Ishikawa (cell line): ENCODE measurements at regions not wholly inside any gene's neighbourhood (a gene's known extent, or its start where the extent isn't known, plus 50 kb on each side); places are given as distances from the start of the nearest gene placed in this dataset.

Source experiments
- CEBPB ChIP-seq: IDR thresholded peaks from 2 replicates; pipeline ENCODE4 v1.6.1; 2012
- CREB1 ChIP-seq: IDR thresholded peaks from 2 replicates; pipeline ENCODE4 v1.6.1; 2012; ENCODE audit warnings: low read depth
- EGR1 ChIP-seq: IDR thresholded peaks from 2 replicates; pipeline ENCODE4 v1.6.1; 2012
- EP300 ChIP-seq: IDR thresholded peaks from 2 replicates; pipeline ENCODE4 v1.6.1; 2012; ENCODE audit warnings: borderline replicate concordance
- FOXM1 ChIP-seq: IDR thresholded peaks from 2 replicates; pipeline ENCODE4 v1.6.1; 2012; ENCODE audit warnings: low read depth, borderline replicate concordance
- NFIC ChIP-seq: IDR thresholded peaks from 2 replicates; pipeline ENCODE4 v1.6.1; 2012
- RAD21 ChIP-seq: IDR thresholded peaks from 2 replicates; pipeline ENCODE4 v1.6.1; 2012; ENCODE audit warnings: low read depth
- TAF1 ChIP-seq: IDR thresholded peaks from 2 replicates; pipeline ENCODE4 v1.6.1; 2012; ENCODE audit warnings: low read depth, mild to moderate bottlenecking
- TCF12 ChIP-seq: IDR thresholded peaks from 2 replicates; pipeline ENCODE4 v1.6.1; 2012; ENCODE audit warnings: low read depth
- TEAD4 ChIP-seq: IDR thresholded peaks from 2 replicates; pipeline ENCODE4 v1.6.1; 2012
- YY1 ChIP-seq: IDR thresholded peaks from 2 replicates; pipeline ENCODE4 v1.6.1; 2012; ENCODE audit warnings: low read depth
- ZBTB7A ChIP-seq: IDR thresholded peaks from 2 replicates; pipeline ENCODE4 v1.6.1; 2012; ENCODE audit warnings: low read depth
- TF ChIP-seq, protein P1 (sequence below): IDR thresholded peaks from 2 replicates; pipeline ENCODE4 v1.6.1; 2012
- TF ChIP-seq, protein P2 (sequence below): IDR thresholded peaks from 2 replicates; pipeline ENCODE4 v1.6.1; 2012; ENCODE audit warnings: low read depth, mild to moderate bottlenecking
- TF ChIP-seq, protein P3 (sequence below): IDR thresholded peaks from 2 replicates; pipeline ENCODE4 v1.6.1; 2012

DNA sequence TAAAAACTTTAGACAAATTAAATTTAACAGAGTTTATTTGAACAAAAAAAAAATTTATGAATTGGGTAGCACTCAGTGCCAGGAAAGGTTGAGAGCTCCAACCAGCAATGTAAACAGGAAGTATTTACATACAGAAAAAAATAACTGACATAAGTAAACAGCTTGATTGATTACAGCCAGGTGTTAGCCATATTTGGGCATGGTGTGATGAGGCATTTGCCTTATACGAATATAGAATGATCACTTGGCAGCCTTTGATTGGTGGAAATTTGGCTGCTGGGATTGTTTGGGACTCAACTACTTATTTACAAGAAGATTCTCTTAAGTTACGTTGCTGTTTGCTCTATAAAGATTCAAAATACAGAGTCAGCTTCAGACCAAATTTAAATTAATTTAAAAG lies 172.0 kb downstream of the ADAM29 start:
- no peak for TF ChIP-seq CREB1
- TF ChIP-seq, protein P1, sequence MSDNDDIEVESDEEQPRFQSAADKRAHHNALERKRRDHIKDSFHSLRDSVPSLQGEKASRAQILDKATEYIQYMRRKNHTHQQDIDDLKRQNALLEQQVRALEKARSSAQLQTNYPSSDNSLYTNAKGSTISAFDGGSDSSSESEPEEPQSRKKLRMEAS: no peak
- TF ChIP-seq EGR1: no peak

DNA sequence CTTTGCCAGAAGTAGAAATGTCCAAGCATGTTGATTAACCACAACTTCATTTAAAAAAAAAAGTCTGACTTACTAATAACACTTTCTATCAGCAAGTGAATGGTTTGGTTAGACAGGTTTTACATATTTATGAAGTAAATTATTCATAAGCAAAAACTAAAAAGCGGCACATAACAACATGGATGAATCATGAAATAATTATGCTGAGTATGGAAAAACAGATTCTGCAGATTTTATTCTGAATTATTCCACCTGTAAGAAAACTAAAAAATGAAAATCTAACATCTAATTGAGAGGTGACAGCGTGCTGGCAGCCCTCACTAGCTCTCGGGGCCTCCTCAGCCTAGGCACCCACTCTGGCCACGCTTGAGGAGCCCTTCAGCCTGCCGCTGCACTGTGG lies 173.5 kb downstream of the ADAM29 start:
- TF ChIP-seq ZBTB7A (no peak), TCF12 (no peak), TEAD4 (no peak), EGR1 (no peak), EP300 (no peak), RAD21 (no peak), CREB1 (no peak), TAF1 (no peak), FOXM1 (no peak), CEBPB (no peak), NFIC (no peak), YY1 (no peak)
- TF ChIP-seq, protein P2, sequence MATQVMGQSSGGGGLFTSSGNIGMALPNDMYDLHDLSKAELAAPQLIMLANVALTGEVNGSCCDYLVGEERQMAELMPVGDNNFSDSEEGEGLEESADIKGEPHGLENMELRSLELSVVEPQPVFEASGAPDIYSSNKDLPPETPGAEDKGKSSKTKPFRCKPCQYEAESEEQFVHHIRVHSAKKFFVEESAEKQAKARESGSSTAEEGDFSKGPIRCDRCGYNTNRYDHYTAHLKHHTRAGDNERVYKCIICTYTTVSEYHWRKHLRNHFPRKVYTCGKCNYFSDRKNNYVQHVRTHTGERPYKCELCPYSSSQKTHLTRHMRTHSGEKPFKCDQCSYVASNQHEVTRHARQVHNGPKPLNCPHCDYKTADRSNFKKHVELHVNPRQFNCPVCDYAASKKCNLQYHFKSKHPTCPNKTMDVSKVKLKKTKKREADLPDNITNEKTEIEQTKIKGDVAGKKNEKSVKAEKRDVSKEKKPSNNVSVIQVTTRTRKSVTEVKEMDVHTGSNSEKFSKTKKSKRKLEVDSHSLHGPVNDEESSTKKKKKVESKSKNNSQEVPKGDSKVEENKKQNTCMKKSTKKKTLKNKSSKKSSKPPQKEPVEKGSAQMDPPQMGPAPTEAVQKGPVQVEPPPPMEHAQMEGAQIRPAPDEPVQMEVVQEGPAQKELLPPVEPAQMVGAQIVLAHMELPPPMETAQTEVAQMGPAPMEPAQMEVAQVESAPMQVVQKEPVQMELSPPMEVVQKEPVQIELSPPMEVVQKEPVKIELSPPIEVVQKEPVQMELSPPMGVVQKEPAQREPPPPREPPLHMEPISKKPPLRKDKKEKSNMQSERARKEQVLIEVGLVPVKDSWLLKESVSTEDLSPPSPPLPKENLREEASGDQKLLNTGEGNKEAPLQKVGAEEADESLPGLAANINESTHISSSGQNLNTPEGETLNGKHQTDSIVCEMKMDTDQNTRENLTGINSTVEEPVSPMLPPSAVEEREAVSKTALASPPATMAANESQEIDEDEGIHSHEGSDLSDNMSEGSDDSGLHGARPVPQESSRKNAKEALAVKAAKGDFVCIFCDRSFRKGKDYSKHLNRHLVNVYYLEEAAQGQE: no peak
- TF ChIP-seq, protein P1: no peak

DNA sequence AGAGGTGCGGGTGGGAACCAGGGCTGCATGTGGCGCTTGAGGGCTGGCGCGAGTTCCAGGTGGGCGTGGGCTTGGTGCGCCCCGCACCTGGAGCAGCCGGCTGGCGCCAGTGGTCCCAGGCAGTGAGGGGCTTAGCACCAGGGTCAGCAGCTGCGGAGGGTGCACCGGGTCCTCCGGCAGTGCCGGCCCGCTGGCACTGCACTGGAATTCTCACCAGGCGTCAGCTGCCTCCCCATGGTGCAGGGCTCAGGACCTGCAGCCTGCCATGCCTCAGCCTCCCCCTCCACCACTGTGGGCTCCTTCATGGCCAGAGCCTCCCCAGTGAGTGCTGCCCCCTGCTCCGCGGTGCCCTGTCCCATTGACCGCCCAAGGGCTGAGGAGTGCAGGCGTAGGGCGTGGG lies 174.0 kb downstream of the ADAM29 start:
- TF ChIP-seq, protein P3, sequence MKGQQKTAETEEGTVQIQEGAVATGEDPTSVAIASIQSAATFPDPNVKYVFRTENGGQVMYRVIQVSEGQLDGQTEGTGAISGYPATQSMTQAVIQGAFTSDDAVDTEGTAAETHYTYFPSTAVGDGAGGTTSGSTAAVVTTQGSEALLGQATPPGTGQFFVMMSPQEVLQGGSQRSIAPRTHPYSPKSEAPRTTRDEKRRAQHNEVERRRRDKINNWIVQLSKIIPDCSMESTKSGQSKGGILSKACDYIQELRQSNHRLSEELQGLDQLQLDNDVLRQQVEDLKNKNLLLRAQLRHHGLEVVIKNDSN: no peak
- TF ChIP-seq FOXM1: no peak
- no peak for TF ChIP-seq CEBPB
- no peak for TF ChIP-seq CREB1
- TF ChIP-seq, protein P1: no peak
- no peak for TF ChIP-seq EGR1
- no peak for TF ChIP-seq TCF12
- TF ChIP-seq EP300: no peak
- no peak for TF ChIP-seq ZBTB7A
- no peak for TF ChIP-seq RAD21
- no peak for TF ChIP-seq YY1
- TF ChIP-seq, protein P2: no peak
- no peak for TF ChIP-seq TEAD4
- TF ChIP-seq NFIC: no peak
- TF ChIP-seq TAF1: no peak

DNA sequence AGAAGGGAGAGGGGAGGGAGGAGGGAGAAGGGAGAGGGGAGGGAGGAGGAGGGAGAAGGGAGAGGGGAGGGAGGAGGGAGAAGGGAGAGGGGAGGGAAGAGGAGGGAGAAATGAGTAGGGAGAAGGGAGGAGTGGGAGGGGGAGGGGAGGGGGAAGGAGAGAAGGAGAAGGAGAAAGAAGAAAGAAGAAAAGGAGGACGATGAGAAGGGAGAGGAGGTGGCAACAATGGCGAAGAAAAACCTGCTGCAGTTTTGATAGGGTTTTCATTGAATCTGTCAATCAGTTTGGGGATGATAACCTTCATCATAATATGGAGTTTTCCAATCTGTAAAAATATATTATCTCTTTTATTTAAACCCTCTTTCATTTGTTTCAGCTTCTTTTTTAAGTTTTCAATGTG lies 185.2 kb downstream of the ADAM29 start:
- TF ChIP-seq CREB1 (no peak), CEBPB (no peak), NFIC (no peak), TEAD4 (no peak), FOXM1 (no peak), YY1 (no peak), TAF1 (no peak), TCF12 (no peak), EP300 (no peak), RAD21 (no peak), EGR1 (no peak), ZBTB7A (no peak)
- TF ChIP-seq, protein P3: no peak
- TF ChIP-seq, protein P2: no peak
- TF ChIP-seq, protein P1: no peak

DNA sequence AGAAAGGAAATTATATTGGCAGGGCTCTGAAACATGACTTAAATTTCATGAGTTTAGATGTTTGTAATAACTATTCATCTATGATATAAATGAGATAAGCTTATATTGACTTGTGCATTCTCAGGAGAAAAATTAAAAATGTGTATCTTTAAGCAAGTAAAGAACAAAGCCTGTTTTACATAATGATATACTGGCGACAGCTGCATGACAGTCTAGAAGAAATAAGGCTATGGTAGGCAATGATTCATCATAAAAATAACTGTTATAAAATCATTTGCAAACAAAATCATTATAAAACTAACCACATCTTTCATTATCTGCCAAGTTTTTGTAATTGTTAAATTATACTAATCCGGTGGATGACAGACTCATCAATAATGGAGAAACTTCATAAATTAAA lies 188.1 kb downstream of the ADAM29 start:
- no peak for TF ChIP-seq RAD21
- TF ChIP-seq, protein P2: no peak
- TF ChIP-seq FOXM1: no peak
- no peak for TF ChIP-seq TEAD4
- no peak for TF ChIP-seq YY1
- no peak for TF ChIP-seq NFIC
- no peak for TF ChIP-seq TCF12
- TF ChIP-seq EP300: no peak
- TF ChIP-seq TAF1: no peak
- TF ChIP-seq, protein P3: no peak
- TF ChIP-seq CREB1: no peak
- TF ChIP-seq ZBTB7A: no peak
- no peak for TF ChIP-seq EGR1
